ENCODE measurements at regions not wholly inside any gene's neighbourhood (a gene's known extent, or its start where the extent isn't known, plus 50 kb on each side); places are given as distances from the start of the nearest gene placed in this dataset.

GRCh38 chr1:189678779-189679178, 798.9 kb downstream of the BRINP3 start:
- TF ChIP-seq CEBPB (IDR thresholded peaks at IDR 0.05) (no peak), EGR1 (IDR thresholded peaks at IDR 0.05) (no peak), USF1 (IDR thresholded peaks at IDR 0.05) (no peak), TCF12 (IDR thresholded peaks at IDR 0.05; ENCODE audit: low read depth) (no peak), MAX (IDR thresholded peaks at IDR 0.05) (no peak)
